Activated CD4-positive, alpha-beta T cell treated with anti-CD3 and anti-CD28 coated beads, Interleukin-2, amount 50 U/mL, for 24 hours (primary cell): ENCODE measurements at regions not wholly inside any gene's neighbourhood (a gene's known extent, or its start where the extent isn't known, plus 50 kb on each side); places are given as distances from the start of the nearest gene placed in this dataset.
"Not testable (repeated sequence)": the region's sequence is repeated elsewhere in the genome, so short reads cannot be mapped to it uniquely, and the experiment has no call there.

ENCODE experiments used
- DNase-seq, 2 donors: peaks; one replicate each; pipeline ENCODE4 v3.0.0-alpha.2; 2020; ENCODE audit warnings: low read depth in 1 of 2, low spot score in 1 of 2

DNA sequence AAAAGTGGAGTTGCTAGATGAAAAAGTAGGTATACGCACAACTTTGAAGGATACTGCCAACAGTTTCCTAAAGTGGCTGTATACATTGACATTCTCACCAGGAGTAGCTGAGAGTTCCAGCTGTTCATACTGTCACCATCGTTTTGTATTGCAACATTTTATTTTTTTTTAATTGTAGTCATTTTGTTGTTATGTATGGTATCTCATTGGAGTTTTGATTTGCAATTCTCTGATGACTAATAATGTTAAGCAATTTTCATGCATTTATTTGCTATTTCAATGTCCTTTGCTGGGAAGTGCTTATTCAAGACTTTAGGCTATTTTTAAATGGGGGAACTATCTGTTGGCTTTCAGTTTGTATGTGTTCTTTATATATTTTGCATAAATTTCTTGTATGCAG is 185.1 kb upstream of the TGFBR2 start:
- no peak for DNase-seq

DNA sequence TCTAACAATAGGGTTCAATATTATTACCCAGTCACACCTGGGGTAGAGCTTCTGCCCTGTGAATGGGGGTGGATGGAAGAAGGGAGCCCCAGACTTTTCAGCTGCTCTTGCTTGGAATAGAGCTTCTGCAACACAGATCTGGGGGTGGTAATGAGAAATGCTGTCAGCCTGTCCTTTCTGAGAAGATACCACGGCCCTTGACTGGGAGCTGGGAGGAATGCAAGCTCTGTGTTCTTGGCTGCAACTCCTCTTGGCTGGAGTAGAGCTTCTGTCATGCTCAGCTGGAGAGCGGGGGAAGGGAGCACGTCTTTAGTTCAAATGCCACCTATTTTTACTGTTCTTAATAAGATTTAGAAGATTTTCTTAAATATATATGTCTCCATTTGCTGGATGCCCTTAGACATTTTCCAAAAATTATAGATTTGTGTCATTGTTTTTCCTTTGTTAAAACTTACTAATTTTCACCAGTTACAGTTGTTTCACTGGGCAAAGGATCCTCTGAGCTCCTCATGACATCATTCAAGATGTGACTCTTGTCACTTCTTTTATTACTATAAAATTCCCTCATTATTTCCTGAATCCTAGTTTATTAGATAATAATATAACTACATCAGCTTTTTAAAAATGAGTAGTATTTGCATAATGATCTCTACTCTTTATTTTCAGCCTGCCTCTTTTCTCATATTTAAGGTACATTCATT is 180.0 kb upstream of the TGFBR2 start:
- DNase-seq, result no peak

DNA sequence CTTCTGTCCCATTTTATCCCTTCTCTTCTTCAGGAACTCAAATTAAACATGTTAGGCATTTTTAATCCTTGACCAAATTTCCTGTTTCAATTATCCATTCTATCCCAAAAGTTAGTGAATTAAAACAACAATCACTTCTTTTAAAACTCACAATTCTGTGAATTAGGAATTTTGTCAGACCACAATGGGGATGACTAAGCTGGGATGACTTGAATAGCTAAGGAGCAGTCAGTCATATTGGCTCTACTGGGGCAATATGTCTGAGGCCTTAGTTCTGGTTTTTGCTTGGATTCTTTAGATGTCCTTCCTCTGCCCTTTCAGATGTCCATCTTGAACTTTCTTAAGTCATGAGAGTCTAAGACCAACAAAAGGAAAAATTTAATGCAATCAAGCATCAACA is 178.2 kb upstream of the TGFBR2 start:
- no peak for DNase-seq

DNA sequence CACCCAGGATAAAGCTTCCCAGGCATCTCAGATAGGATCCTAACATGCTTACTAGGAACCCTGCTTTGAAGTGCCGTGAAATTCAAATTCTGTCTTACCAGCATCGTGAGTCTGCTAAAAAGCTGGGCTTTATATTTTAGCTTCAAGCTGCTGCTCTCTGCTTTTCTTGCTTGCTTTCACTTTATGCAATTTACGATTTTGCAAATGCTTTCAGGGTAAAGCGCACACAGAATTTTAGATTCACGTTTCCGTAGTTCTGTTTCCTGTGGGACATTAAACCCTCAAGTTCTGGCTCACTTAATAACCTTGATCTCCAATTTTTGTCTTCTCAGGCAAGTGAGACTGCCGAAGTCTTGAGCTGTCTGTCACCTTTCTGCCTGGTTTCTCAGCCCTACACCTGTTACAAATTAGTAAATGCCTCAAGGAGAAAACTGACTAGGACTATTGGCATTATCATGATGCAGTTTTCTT is 170.5 kb upstream of the TGFBR2 start:
- no peak for DNase-seq

DNA sequence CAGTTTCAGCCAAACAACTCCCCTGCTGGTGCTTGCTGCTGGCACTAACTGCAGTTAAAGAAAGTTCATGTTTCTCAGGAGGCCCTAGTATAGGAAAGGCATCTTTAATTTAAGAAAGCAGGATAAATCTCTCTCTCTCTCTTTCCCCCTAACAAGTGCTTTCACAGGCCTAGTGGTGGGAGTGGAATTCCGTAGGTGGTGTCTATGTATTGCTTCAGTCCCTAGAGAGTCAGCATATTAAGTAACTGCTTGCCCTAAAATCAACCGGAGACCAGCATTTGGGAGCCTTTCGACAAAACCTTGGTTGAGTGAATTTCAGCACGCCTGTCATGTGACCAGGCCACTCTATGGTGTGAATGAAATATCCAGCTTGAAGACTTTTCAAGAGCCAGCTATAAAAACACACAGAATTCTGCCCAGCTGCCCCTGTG is 169.2 kb upstream of the TGFBR2 start:
- DNase-seq, result no peak

DNA sequence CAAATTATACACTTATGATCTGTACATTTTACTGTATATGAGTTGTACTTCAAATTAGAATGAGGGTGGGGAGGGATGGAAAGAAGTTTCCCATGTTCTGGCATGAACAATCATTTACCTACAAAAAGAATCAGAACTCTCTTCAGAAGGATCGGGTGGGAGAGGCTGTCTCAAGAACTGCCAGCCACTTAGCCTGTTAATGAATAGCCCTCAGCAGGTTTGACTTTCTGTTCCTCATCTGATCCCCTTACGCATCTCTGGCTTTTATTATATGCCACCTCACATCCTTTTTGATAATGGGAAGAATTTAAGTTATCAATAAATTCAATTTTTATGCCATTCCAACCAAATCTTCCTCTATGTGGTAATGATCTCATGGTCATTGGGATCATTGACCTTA is 168.3 kb upstream of the TGFBR2 start:
- DNase-seq, result no peak

DNA sequence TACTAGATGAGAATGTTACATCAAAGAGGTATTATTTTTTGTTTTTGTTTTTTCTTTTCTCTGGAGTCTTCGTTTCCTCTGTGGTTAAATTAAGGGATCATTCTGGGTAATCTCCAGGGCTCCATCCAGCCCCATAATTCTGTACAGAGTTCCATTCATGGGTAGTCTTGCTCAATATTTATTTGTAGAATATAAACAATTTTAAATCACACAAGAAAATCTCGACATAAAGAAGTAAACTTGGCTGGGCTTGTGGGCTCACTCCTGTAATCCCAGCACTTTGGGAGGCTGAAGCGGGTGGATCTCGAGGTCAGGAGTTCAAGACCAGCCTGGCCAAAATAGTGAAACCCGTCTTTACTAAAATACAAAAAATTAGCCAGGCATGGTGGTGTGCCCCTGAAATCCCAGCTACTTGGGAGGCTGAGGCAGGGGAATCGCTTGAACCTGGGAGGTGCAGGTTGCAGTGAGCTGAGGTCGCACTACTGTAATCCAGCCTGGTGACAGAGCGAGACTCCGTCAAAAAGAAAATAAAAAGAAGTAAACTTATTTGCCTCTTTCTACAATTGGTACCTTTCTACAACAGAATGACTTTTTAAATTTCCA is 166.8 kb upstream of the TGFBR2 start:
- no peak for DNase-seq

DNA sequence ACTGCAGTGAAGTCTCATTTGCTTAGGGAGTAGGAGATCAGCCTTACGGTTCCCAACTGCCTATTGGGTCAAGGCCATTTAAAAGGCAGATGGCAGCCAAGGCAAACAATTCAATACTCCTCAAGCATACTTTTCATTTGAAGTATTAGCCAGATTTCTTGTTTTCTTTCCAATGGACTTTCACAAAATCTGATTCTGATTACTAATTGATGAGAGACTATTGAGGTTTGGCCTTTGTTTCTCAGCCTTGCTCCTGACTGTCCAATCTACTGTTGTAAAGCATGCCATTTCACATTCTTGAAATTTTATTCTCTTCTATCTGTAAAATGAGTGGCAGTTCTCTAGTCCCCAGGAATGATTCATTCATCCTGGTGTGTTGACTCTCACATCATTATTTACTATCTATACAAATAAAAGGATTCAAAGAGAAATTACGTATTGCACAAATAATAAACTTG is 166.2 kb upstream of the TGFBR2 start:
- DNase-seq, result no peak

DNA sequence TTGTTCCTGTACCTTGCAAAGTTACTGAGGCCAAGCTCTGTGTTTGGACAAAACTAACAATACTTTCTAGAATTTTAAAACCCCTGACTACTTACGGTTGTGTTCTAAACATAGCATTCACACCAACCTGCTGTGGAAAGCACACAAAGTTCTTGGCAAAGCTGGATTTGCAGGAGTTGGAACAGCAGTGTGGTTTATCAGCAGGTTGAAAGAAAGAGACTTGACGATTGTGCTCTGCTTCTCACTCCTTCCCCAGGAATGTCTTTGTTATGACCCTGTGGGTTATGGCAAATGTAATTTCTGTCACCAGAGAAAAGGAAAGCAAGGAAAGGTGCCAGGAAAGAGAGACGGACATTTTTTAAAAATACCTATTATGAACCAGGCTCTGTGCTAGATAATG is 165.5 kb upstream of the TGFBR2 start:
- no peak for DNase-seq

DNA sequence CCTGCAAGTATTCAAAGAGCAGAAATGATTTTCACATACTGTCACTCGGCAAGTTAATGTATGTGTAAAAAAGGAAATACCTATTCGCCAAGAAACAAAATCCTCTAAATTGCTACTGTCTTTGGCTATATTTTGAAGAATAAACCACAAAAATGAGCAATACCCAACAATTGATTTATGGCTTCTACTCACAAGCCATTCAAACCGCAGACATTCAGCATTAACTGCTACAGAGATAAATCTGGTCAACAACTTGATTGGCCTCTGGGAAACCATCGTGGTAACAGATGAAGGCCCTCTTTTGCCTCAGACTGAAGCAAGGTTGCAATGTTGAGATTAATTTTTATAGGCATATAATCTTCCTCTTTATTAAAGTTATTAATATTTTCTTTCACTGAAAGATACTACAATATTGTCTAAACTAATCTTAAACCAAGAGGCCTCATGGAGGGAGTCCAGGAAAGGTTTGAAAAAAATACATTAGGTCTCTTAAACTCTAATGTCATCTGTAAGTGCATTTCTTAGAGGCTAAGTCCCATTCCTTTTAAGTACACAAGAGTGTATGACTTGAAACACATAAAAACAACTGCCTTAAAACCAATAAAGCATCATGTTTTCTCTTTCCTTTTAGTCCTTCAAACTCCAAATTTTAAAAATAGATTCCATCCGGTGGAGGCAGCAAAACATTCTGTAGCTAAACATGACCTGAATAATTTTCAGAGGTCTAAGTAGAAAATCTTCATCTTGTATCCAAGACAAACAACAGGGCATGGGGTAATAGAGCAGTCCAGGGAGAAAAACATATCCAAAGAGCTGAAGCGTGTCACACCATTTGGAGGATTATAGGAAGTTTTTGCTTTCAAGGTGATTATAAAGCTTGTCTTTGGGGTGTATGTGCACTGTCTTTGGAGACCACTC is 162.4 kb upstream of the TGFBR2 start:
- no peak for DNase-seq

DNA sequence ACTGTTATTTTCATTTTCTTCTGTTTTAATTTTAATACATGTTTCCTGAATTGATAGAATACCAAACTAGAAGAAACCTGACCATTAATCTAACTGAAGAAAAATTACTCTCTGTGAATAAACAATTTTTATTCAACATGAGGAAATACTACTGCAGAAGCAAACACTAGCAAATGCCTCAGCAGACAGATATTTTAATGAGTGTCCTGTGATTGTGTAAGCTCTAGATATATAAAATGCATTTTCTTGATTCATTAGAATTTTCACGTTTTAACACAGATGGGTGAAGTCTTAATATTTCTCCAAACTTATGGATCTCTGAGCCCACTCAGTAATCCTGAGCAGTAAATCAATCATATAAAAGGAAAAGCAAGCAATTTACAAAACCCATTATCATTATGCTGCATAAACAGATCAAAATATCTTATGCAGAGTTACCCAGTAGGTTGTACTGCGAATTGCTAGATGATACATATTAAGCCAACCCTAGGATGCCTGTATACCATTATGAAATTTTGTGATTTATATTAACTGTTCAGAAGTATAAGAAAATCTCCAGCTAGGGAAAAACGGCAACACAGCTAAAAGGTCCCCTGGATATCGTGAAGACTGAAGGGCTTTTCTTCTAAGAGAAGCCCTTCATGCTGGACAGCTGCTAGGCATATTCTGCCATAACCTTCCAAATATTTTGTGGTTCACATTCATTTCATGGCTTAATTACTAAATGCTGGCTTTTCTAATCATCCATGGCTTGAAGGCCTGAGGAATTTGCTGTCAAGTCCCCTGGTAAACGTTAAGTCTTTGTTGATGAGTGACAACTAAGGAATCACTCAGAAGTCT is 157.7 kb upstream of the TGFBR2 start:
- DNase-seq, result no peak

DNA sequence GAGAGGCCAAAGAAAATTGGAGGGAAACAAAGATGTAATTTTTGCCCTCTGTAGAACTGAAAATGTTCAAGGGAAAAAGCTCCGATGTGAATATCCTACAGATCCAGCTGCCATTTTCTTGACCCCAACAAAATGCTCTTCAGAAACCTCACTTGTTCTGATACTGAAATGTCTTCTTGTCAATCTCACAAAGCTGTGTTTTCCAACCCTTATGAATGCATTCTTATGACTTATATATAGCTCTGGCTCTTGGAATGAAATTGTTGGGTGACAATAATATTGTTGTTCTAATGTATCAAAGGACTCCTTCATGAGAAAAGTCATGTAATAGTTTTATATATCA is 157.1 kb upstream of the TGFBR2 start:
- DNase-seq, result no peak

DNA sequence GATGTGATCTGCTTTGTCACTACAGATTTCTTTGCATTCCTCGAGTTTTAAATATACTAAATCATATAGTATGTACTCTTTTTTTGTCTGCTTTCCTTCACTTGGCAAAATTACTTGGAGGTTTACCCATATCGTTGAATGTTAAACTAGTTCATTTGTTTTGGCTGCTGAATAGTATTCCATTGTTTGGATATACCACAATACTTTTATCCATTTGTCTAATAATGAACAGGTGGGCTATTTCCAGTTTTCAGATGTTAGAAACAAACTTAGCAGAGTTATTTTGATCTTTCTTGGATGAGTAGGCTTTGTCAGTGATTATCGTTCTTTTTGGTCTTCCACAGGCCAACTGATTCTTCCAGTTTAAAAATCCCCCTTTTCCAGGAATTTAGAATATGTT is 154.0 kb upstream of the TGFBR2 start:
- DNase-seq, result no peak

DNA sequence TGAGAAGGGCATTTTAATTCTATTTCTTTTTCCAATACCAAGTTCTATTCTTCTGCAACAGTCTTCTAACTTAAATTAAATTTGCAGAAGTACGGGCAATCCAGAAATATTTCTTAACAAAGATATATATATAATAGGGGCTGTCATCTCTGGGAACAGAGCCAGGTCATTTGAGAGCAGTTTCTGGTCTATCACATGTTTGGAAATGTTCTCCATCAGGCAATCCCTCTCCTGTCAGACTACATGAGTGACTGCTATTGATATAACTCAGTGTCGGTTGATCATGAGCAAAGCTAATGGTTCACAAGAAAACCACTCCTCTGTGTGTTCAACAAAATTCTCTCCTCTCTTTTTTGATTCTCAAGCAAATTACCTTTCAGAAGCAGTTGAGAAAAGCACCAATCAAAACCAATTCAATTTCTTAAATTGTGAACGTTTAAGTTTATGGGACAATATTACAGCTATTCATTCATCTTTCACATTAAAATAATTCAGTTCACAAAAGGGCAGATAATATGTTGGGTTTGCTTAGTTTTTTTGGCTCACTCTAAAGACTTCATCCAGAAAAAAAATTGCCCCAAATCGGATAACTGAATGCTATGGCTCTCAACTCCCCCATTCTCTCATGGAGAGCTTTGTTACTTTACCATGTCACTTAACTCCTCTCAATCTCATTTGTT is 152.9 kb upstream of the TGFBR2 start:
- no peak for DNase-seq

DNA sequence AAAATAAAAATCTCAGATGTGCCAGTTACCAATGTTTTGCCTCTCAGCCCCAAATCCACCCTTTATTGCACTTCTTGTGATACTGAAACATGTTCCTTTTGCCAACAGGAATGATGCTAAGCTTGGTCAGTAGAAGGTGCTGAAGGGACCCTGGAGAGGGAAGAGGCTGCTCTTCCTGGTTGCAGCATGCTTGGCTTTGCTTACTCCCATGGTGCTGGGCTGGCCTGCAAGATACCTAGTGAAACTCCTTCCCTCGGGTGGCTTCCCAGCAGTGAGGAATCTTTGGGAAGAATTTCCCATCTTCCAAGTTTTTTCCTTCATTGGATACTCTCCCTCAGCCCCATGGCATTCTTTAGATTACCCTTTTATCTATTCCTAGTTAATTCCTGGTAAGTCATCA is 151.8 kb upstream of the TGFBR2 start:
- DNase-seq, result no peak

DNA sequence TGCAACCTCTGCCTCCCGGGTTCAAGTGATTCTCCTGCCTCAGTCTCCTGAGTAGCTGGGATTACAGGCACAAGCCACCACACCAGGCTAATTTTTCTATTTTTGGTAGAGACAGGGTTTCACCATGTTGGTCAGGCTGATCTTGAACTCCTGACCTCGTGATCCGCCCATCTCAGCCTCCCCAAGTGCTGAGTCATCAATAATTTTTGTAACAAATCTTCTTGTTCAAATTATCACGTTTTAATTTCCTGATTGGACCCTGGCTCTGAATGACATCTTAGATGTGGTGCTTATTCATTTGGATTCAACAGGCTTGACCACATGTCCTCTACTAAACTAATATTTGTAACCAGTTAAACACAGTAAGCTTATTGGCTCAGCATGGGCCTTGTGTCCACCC is 151.3 kb upstream of the TGFBR2 start:
- DNase-seq, result not testable (repeated sequence)

DNA sequence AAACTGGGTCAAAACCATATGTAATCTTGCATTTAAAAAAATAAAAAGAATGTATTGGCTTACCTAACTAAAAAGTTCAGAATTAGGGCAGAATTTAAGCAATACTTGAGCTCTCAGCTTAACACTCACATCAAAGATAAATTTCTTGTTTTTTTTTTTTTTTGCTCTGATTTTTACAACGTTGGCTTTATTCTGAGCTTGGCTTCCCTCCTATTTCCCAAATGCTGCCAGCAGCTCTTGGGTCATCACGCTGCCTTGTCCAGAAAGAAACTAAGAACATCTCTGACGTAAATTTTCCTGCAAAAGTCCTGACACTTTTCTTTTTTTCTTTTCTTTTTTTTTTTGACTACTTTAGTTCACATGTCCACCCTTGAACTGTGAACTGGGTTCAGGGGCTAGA is 150.6 kb upstream of the TGFBR2 start:
- DNase-seq, result no peak

DNA sequence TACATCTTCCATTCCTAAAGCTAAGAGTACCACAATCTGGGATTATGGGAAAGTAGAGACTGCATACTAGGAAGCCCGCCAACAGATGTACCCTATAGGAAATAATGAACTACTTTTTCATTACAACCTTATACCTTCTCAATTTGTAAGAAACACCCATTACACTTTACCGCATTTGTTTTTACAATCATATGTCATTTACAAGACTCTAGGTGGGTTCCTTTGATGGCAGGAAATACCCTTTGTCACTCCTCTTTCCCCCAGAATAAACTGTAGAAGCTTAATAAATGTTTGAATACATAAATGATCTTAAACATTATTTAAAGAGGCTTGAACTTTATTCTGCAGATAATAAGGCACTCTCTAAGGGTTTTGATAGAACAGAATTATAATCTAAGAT is 150.1 kb upstream of the TGFBR2 start:
- no peak for DNase-seq

DNA sequence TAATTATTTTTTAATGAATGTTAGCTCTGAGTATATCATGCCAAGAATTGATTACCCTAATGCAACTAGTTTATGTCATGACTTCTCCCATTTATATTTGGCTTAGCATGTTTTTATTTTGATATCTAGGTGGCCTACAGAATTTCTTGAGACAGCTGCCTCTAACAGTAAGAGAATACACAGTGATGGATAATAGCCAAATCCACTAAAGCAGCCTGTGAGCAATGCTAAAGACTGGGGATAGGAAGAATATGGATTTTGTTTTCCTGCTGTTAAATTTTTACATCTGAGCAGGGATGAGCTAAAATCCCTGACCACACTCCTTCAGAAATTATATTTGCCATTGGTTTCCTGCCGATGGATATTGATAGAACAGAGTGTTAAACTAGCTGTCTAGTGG is 149.3 kb upstream of the TGFBR2 start:
- no peak for DNase-seq

DNA sequence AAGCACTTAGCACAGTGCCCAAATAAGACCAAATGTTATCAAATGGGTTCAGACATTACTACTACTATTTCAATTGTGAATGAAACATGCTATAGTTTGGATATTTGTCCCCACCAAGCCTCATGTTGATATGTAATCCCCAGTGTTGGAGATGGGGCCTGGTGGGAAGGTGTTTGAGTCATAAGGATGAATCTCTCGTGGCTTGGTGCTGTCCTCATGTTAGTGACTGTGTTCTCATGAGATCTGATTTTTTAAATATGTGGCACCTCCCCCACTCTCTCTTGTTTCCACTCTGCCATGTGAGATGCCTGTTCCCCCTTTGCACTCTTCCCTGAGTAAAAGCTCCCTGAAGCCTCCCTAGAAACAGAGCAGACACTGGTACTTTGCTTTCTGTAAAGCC is 148.7 kb upstream of the TGFBR2 start:
- DNase-seq, result no peak
